Activated naive CD4-positive, alpha-beta T cell treated with anti-CD3 and anti-CD28 coated beads, Interleukin-2, amount 10 ng/mL, durations not matched to agents 7 days and 5 days (primary cell): ENCODE measurements at regions not wholly inside any gene's neighbourhood (a gene's known extent, or its start where the extent isn't known, plus 50 kb on each side); places are given as distances from the start of the nearest gene placed in this dataset.

ENCODE experiments used
- CTCF ChIA-PET: fragments of 350-600 bp; sonication (Branson Sonifier 250); formaldehyde crosslinking; loops from one replicate; lab custom pipeline; 2021; ENCODE audit warnings: antibody characterized with exemption; lab: Charles Lee
- DNase-seq: peaks from one replicate; pipeline ENCODE4 v3.0.0-alpha.2; 2020
- H3K27ac Mint-ChIP-seq: one replicate; pipeline ENCODE4 v1.8.0; 2021; ENCODE audit warnings: mild to moderate bottlenecking, moderate library complexity, mixed read lengths
- H3K27me3 Mint-ChIP-seq: one replicate; pipeline ENCODE4 v1.8.0; 2021; ENCODE audit warnings: mild to moderate bottlenecking, mixed read lengths
- H3K36me3 Mint-ChIP-seq: one replicate; pipeline ENCODE4 v1.8.0; 2021; ENCODE audit warnings: mixed read lengths
- H3K4me1 Mint-ChIP-seq: one replicate; pipeline ENCODE4 v1.8.0; 2021; ENCODE audit warnings: mixed read lengths
- H3K4me3 Mint-ChIP-seq: one replicate; pipeline ENCODE4 v1.8.0; 2021; ENCODE audit warnings: mild to moderate bottlenecking, moderate library complexity, mixed read lengths
- H3K9me3 Mint-ChIP-seq: one replicate; pipeline ENCODE4 v1.8.0; 2021; ENCODE audit warnings: mixed read lengths

DNA sequence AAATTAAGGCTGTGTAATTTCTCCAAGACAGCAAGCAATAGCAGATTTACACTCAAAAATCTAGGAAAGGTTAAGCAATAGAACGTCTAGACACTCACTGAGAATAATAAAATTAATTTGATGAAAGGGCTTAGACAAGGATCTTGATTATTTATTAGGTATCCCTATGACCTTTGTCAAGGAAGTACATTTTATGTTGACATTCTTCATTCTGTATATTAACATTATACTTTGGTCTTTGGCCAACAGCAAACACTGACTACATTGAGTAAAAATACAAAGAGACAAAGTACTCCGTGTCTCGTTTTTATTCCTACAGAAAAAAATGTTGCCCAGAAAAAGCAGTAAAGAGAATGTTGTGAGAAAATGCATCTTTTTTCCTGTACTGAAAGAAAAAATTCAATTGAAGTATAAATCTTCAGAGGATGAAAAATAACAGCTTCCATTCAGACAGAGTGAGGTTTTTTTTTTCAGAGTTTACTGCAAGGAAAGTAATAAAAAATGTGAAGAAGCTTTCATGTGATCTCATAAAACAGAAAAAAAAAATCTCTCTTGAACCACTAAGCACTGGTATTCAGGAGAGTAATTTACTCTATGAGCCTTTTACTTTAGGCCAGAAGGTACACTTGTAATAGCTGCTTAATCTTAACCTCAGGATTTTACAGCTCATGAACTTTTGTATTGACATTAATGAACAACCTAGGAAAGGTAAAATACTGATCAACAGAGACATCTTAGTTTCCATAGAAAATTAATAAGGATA is 605.0 kb downstream of the FSCB start:
- no peaks in the 10 kb centered on the region for H3K27me3 Mint-ChIP-seq
- H3K27ac Mint-ChIP-seq, result no peak overlapping the region
- H3K36me3 Mint-ChIP-seq, result no peaks in the 10 kb centered on the region
- no peaks in the 10 kb centered on the region for H3K4me1 Mint-ChIP-seq
- CTCF ChIA-PET, result no interaction called here
- H3K9me3 Mint-ChIP-seq, result peaks cover 2% of the 10 kb centered on the region
- DNase-seq, result no peak
- H3K4me3 Mint-ChIP-seq, result no peak overlapping the region

DNA sequence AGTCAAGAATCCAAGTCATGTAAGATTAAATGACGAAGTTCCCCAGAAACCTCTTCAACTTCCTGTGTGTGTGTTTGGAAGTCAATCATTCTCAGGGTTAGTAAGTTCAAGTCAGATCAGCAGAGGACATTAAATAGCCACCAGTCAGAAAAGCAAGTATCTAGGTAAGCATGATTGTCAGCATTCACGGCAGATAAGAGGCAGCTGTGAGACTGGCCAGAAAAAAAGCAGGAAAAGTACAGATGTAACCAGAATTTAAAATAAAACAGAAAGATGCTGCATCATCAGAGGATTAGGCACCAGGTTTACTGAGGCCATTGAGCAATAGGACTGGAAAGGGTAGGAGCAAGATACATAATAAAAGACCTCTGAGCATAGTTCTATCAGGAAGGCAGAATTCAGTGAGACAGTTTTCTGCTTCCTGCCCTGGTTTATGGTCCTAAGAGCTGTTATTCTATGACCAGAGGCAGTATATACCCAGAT is 606.9 kb downstream of the FSCB start:
- DNase-seq, result no peak
- Mint-ChIP-seq H3K9me3 (no peaks in the 10 kb centered on the region), H3K36me3 (no peaks in the 10 kb centered on the region), H3K27ac (no peak overlapping the region), H3K27me3 (no peaks in the 10 kb centered on the region), H3K4me3 (no peak overlapping the region), H3K4me1 (no peaks in the 10 kb centered on the region)
- CTCF ChIA-PET, result no interaction called here

DNA sequence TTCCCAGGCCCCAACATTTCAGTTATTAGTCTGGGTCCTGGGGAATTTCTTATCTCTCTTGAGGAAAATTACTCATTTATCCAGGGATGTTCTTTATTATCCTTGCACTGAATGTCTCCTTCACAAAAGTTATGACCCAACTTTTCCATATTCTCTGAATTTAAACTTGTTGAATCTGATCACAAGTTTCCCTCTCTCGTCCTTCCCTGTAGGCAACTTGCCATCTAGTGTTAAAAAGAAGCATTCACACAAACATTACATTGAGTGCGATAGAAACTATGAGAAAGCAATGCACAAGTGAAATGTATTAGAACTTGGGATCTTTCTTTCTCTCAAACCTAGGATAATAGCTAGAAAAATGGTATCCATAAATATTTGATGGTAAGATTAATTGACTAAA is 608.4 kb downstream of the FSCB start:
- Mint-ChIP-seq H3K36me3 (no peaks in the 10 kb centered on the region), H3K27ac (no peak overlapping the region), H3K4me3 (no peak overlapping the region), H3K27me3 (no peaks in the 10 kb centered on the region), H3K4me1 (no peaks in the 10 kb centered on the region), H3K9me3 (no peaks in the 10 kb centered on the region)
- DNase-seq, result no peak
- CTCF ChIA-PET, result no interaction called here

DNA sequence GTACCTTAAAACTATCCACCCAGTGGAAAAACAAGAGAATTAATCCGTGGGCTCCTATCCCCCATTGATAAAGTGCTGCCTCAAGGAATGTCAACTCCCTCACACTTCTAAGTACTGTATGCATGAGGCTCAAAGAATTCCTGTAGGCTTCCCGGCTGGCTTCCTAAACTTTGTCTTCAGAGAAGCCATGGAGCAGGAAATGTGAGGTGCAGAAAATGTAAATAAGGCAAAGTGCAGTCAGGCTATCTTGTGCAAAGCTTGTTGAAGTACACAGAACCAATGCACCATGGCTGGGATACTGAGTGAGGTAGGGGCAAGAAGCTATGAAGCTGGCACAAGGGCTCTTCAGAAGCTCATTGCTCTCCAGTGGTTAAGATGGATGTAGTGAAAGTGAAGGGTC is 611.0 kb downstream of the FSCB start:
- DNase-seq, result no peak
- no peaks in the 10 kb centered on the region for H3K9me3 Mint-ChIP-seq
- CTCF ChIA-PET, result no interaction called here
- no peak overlapping the region for H3K4me3 Mint-ChIP-seq
- no peaks in the 10 kb centered on the region for H3K27me3 Mint-ChIP-seq
- H3K27ac Mint-ChIP-seq, result no peak overlapping the region
- no peaks in the 10 kb centered on the region for H3K4me1 Mint-ChIP-seq
- no peaks in the 10 kb centered on the region for H3K36me3 Mint-ChIP-seq

DNA sequence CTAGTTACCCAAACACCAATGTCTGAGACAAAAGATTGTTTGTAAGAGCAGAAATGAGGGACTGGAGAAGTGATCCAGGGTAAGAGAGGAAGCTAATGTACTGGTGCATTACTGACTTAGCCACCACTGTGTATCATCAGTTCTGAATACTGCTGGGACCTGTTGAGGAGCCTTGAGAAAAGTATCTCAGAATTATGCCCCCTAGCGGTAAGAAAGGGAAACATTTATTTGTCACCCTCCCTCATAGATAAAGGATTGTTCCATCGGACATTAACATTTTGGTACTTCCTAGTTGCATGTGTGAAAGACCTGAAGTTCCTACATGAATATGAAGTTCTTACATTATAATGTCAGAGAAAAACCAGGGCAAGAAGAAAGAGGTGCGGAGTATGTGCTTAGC is 612.5 kb downstream of the FSCB start:
- Mint-ChIP-seq H3K27me3 (no peaks in the 10 kb centered on the region), H3K4me1 (no peaks in the 10 kb centered on the region)
- DNase-seq, result no peak

DNA sequence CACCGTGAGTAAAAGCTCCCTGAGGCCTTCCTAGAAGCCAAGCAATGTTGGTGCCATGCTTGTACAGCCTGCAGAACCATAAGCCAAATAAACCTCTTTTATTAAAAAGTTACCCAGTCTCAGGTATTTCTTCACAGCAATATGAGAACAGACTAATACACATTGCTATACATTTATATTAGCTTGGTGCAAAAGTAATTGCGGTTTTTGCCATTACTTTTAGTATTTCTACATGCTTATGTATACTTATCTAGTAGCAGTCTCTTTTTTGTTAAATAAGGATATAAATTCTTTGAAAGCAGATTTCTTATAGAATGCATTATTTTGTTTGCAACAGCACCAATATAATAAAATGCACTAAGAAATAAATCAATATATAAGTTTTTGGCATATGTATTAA is 619.6 kb downstream of the FSCB start:
- Mint-ChIP-seq H3K36me3 (no peaks in the 10 kb centered on the region), H3K27me3 (no peaks in the 10 kb centered on the region)
- CTCF ChIA-PET, result no interaction called here

More for the DNA sequence above, 612.5 kb downstream of the FSCB start:
- Mint-ChIP-seq H3K4me3 (no peak overlapping the region), H3K36me3 (no peaks in the 10 kb centered on the region), H3K27ac (no peak overlapping the region), H3K9me3 (no peaks in the 10 kb centered on the region)
- CTCF ChIA-PET, result no interaction called here

DNA sequence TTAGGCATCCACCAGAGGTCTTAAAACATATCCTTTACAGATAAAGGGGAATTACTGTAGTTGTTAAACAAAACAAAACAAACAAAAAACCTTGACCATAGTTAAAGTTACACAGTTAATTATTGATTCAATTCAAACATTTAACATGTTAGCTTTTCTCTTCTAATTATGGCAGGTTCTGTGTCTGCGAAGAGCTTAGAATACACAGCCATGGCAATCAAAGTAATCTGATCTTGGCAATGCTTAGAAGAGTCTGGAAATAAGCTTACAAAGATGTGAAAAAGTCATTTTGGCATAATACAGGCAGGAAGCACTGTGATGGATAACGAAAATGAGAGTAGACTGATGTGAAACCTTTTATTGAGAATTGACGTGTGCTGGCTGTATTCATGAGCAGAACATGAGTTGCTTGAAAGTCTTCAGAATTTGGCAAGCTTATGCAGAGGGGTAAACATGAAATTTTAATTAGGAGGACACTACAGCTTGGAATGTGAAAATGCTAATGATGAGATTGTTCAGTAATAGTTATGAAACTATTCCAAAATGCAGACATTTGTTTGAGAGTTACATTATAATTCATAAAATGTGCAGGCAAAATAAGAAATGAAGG is 629.6 kb downstream of the FSCB start:
- H3K27me3 Mint-ChIP-seq, result no peaks in the 10 kb centered on the region
- H3K4me1 Mint-ChIP-seq, result no peaks in the 10 kb centered on the region
- H3K9me3 Mint-ChIP-seq, result peaks cover 2% of the 10 kb centered on the region
- no peak overlapping the region for H3K27ac Mint-ChIP-seq
- DNase-seq, result no peak
- H3K4me3 Mint-ChIP-seq, result no peak overlapping the region
- CTCF ChIA-PET, result no interaction called here
- no peaks in the 10 kb centered on the region for H3K36me3 Mint-ChIP-seq

More for the DNA sequence above, 619.6 kb downstream of the FSCB start:
- Mint-ChIP-seq H3K9me3 (peaks cover 2% of the 10 kb centered on the region), H3K27ac (no peak overlapping the region), H3K4me3 (no peak overlapping the region), H3K4me1 (no peaks in the 10 kb centered on the region)
- DNase-seq, result no peak

DNA sequence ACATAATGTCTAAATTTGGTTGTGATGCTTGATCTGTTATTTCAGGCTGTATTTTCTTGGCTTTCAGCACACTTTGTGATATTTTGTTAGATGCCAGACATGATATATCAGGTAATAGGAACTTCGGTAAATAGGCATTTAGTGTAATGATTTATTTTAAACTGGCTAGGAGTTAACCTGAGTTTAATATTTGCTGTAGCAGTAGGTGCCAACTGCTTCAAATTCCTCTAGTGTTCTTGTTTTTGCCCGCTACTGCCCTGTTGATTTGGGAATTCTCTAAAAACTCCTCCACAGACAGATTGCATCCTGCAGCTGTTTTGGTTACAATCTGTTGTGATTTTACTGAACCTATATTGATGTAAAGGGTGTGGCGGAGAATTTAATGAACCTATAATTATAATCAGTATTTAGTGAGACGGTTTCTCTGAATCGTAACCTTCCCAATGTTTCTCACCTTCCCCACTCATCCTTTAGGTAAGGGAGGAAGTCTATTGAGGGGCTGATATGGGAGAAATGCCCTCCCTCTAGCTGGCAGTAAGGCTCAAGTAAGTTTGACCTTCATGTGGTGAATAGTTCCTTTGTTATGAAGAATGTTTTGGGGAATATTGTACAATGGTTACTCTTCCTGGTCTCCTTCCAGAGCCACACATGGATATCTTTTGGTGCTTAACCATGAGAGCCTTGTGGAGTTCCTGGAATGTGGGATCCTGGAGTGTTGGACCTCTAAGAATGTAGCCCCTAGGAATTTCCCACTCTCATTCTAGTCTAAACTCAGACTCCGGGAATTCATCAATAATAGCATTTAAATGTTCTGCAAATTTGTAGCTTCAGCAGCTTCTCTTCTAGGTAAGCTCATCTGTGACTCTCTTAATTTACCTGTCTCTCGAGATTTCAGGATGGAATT is 634.1 kb downstream of the FSCB start:
- no peak overlapping the region for H3K4me3 Mint-ChIP-seq
- H3K36me3 Mint-ChIP-seq, result no peaks in the 10 kb centered on the region
- DNase-seq, result no peak
- no peaks in the 10 kb centered on the region for H3K4me1 Mint-ChIP-seq
- no peak overlapping the region for H3K27ac Mint-ChIP-seq
- H3K9me3 Mint-ChIP-seq, result peaks cover 10% of the 10 kb centered on the region
- CTCF ChIA-PET, result no interaction called here
- no peaks in the 10 kb centered on the region for H3K27me3 Mint-ChIP-seq

DNA sequence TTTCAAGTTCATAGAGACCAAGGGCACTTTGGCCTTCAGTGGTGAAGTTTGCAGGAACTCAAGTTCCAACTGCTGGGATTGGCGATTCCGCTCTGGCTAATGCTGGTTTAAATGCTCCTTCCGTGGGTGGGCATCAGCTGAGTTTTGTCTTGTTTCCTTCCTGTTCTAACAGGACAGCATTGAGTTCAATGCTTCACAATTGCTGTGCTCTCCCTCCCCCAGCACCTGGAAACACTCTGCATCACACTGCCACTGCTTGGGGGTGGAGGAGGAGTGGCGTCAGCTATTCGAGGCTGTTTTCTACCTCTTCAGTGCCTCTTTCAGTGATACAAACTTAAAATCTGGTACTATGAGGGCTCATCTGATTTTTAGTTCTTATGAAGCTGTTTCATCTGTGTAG is 634.9 kb downstream of the FSCB start:
- CTCF ChIA-PET, result no interaction called here
- Mint-ChIP-seq H3K27ac (no peak overlapping the region), H3K4me1 (no peaks in the 10 kb centered on the region), H3K27me3 (no peaks in the 10 kb centered on the region), H3K36me3 (no peaks in the 10 kb centered on the region), H3K9me3 (peaks cover 10% of the 10 kb centered on the region), H3K4me3 (no peak overlapping the region)
- DNase-seq, result no peak

DNA sequence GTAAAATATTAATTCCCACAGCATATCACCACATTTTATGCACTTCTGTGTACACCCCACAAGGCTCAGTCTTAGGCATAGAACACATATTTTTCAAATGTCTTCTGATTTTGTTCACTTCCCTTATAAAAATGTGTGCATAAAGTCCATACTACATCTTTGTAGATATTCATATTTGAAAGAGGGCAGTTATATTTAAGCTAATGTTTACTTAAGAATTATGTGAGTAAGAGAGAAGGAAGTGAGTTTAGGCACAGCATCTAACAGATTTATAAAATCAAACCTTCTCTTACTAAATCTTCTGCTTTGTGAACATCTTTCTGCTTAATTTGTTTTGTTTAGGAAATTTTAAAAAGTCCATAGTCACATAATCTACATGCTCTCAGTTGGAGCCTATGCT is 648.1 kb downstream of the FSCB start:
- CTCF ChIA-PET, result no interaction called here
- H3K27me3 Mint-ChIP-seq, result no peaks in the 10 kb centered on the region
- no peaks in the 10 kb centered on the region for H3K4me1 Mint-ChIP-seq
- no peak overlapping the region for H3K4me3 Mint-ChIP-seq
- H3K9me3 Mint-ChIP-seq, result peaks cover 4% of the 10 kb centered on the region
- DNase-seq, result no peak
- no peak overlapping the region for H3K27ac Mint-ChIP-seq
- H3K36me3 Mint-ChIP-seq, result no peaks in the 10 kb centered on the region

DNA sequence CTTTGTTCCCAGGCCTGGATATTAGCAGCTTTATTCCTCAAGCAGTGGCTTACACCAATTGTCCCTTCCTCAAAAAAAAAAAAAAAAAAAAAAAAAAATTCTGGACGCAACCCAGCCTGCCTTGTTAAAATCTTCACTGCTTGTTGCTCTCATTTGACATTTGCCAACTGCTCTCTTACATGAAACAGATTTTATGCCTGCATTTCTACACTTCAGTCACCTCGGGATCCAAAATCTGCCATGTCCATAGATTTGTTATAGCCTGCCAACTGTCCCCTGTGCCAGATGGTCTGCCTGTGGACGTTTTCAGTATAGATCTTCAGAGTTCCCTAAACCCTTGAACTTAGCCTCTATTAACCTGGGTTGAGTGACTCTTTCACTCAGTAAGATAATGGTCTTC is 651.5 kb downstream of the FSCB start:
- Mint-ChIP-seq H3K9me3 (peaks cover 6% of the 10 kb centered on the region), H3K27me3 (no peaks in the 10 kb centered on the region), H3K4me3 (no peak overlapping the region), H3K4me1 (no peaks in the 10 kb centered on the region), H3K27ac (no peak overlapping the region), H3K36me3 (no peaks in the 10 kb centered on the region)
- CTCF ChIA-PET, result no interaction called here
- no peak for DNase-seq

DNA sequence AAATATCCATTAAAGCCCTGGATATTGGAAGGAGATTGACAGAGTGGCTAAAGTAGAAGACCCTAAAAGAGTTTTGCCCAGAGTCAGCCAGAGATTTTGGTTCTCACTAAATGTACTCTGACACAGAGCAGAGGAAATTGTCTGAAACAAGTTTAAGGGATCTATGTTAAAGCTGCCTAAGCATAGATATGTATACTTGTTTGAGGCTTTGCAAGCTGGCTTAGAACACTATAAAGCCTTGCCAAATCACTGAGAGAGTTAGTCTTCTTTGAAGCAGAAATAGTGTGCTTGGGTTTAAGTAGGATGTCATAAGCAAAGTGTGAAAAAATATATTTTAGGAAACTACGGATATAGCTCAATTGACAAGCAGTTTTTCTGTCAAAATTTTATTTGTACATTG is 653.5 kb downstream of the FSCB start:
- Mint-ChIP-seq H3K4me1 (no peaks in the 10 kb centered on the region), H3K4me3 (no peak overlapping the region), H3K36me3 (no peaks in the 10 kb centered on the region), H3K27ac (no peak overlapping the region), H3K27me3 (no peaks in the 10 kb centered on the region), H3K9me3 (peaks cover 7% of the 10 kb centered on the region)
- no peak for DNase-seq
- CTCF ChIA-PET, result no interaction called here

DNA sequence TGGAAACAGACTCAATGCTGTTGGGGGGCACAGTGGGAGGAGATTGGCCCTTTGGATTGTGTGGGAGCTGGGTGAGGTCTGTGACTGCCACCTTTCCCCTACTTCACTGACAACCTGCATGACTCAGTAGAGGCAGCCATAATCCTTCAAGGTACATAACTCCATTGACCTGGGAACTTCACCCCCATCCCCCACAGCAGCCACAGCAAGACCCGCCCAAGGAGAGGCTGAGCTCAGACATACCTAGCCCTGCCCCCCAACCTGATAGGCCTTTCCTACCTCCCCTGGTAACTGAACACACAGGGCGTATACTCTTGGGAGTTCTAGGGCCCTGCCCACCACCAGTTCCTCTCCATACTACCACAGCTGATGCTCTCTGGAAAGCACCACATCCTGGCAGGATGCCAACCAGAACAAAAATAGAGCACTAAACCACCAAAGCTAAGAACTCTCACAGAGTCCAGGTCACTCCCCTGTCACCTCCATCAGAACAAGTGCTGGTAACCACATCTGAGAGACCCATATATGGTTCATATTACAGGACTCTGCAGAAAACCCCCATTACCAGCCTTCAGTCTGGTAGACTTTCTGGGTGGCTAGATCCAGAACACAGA is 703.9 kb downstream of the FSCB start:
- H3K27me3 Mint-ChIP-seq, result no peaks in the 10 kb centered on the region
- CTCF ChIA-PET, result no interaction called here
- no peak for DNase-seq
- no peaks in the 10 kb centered on the region for H3K36me3 Mint-ChIP-seq
- H3K27ac Mint-ChIP-seq, result no peak overlapping the region
- H3K4me3 Mint-ChIP-seq, result no peak overlapping the region
- peaks cover 37% of the 10 kb centered on the region for H3K9me3 Mint-ChIP-seq
- H3K4me1 Mint-ChIP-seq, result no peaks in the 10 kb centered on the region

DNA sequence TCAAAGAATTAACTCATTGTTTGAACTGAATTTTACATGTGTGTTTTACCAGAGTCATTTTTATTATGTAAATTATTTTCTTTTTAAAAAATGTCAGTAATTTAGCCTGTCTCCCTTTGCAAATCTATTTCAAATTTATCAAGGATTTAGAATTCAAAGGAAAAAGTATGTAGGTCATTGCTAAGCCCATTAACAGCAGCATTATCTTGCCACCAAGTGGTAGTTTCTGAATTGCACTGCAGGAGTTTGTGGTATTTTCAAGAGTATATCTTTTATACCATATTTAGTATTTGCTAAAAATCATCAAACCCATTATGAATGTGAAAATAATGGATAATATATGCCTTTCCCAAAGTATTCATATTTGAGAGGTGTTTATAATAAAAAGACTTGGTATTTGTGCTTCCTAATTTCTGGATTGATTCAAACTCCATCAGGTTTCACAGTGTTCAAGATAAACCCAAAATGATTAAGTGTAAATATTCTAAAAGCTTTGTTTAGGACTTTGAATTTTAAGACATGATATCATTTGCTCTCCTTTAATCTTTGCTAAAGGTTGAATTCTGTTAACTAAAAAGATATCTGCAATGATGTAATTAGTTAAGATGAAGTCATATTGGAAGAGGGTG is 711.4 kb downstream of the FSCB start:
- no peak for DNase-seq
- H3K36me3 Mint-ChIP-seq, result no peaks in the 10 kb centered on the region
- H3K4me3 Mint-ChIP-seq, result no peak overlapping the region
- no peak overlapping the region for H3K27ac Mint-ChIP-seq
- H3K4me1 Mint-ChIP-seq, result no peaks in the 10 kb centered on the region
- no peaks in the 10 kb centered on the region for H3K9me3 Mint-ChIP-seq
- CTCF ChIA-PET, result no interaction called here
- H3K27me3 Mint-ChIP-seq, result no peaks in the 10 kb centered on the region
